ENCODE measurements at regions not wholly inside any gene's neighbourhood (a gene's known extent, or its start where the extent isn't known, plus 50 kb on each side); places are given as distances from the start of the nearest gene placed in this dataset.

GRCh38 chr1:99554727-99555126, 91.2 kb upstream of the PALMD start:
- TF ChIP-seq CTCF (IDR thresholded peaks at IDR 0.05) (no peak), POLR2A (IDR thresholded peaks at IDR 0.05) (no peak)
